GM19397 (cell line): ENCODE measurements at regions not wholly inside any gene's neighbourhood (a gene's known extent, or its start where the extent isn't known, plus 50 kb on each side); places are given as distances from the start of the nearest gene placed in this dataset.
"Not testable (repeated sequence)": the region's sequence is repeated elsewhere in the genome, so short reads cannot be mapped to it uniquely, and the experiment has no call there.

Experiments used
- ATAC-seq: cut with Tn5 transposase; IDR thresholded peaks from one replicate; pipeline ENCODE4 v1.9.1; 2021; ENCODE audit warnings: mild to moderate bottlenecking, moderate library complexity; ENCODE audit not compliant: unreplicated experiment

DNA sequence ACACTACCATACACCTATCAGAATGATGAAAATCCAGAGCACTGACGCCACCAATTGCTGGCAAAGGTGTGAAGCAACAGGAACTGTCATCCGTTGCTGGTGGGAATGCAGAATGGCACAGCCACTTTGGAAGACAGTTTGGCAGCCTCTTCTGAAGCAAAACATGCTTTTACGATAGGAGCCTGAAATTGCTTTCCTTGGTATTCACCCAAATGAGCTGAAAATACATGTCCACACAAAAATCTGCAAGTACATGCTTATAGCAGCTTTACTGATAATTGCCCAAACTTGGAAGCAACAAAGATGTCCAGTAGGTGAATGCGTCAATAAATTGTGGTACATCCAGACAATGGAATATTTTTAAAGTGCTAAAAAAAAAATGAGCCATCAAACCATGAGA is 322.8 kb upstream of the FAT1 start:
- ATAC-seq: no peak

DNA sequence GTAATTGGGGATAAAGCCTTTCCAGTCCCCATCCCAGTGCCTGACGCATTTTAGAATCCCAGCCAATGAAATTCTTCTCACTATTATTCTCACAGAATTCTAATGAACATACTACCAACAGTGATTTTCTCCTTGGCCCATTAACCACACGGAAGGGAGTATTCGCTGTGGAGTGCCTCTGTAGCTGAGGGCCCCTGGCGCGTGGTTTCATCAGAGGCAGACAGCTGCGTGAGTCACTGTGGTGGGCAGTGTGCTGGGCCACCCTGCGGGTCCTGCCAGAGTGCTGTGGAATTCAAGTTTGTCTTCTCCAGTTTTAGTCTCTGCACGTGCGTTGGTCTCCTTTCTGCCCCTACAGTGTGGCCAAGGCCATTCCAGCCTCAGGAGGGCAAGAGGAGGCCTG is 335.4 kb upstream of the FAT1 start:
- no peak for ATAC-seq

DNA sequence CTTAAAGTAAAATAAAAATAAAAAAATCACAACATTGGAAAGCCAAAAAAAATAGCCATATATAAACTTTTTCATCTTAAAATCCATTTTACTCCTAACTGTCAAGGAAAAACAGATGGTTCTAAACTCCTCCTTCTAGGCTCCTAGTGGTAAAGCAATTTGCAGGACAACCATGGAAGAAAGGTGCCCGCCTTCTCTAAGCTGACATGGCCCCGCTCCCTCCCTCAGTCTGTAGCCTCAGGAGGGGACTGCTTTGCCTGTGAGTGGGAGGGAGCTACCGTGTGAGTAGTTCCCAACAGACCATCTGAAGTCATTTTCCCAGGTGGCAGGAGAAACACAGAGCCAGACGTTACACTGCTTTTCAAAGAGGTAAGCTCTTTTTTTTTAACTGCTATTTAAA is 336.2 kb upstream of the FAT1 start:
- ATAC-seq: no peak

- no peak for ATAC-seq
Observed at GRCh38 chr4:187060551-187060950, 336.9 kb upstream of the FAT1 start.

GRCh38 chr4:187063251-187063650 is 339.6 kb upstream of the FAT1 start:
- ATAC-seq: no peak

DNA sequence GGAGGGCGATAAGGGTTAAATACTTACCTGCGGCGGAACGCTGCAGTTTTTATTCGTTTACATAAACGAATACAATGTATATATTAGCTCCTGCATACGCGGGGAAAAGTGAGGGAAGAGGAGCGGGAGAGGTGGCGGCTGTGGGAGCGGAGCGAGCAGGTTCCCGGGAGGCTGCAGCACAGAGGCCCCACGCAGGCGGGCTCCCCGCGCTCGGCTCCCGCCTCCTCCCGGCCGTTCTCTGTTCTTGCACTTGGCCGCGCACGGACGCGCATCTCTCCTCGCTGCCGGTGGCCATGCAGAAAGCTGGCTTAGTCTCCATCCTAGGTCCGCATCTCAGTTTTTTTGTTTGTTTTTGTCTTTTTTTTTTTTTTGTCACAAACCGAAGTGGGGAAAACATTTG is 340.4 kb upstream of the FAT1 start:
- no peak for ATAC-seq

DNA sequence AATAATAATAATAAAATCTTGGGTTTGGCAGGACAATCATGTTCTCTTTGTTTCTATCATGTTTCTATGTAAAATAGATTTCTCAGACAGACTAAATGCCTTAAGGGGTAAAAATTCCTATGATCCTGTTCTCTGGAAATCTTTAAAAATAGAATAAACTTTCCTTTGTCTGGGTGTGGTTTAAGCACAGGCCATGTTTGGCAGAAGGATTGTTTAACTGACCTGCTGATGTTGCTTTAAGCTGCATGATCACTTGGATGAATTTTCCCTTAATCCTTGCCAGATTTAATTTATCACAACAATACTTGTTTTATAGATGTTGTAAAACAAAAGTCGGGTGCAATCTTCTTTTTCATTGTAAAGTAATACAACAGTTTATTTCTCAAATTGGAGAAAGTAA is 341.7 kb upstream of the FAT1 start:
- no peak for ATAC-seq

DNA sequence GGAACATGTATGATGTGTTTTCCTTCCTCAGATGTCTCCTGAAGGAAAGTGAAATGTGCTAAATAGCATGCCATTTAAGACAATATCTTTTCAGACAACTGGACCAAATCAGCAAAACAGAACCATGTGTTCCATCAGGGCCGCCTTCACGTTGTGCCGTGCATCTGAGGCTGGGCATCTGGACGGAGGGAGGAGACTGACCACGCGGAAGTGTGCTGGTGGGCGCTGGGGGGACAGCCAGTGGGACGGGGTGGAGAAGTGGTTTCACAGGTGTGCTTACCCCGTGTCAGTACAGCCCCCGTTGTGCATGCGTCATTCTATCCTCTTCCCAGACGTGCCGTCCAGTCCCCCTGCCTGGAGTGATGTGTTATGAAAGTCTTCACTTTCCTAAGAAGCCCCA is 342.1 kb upstream of the FAT1 start:
- no peak for ATAC-seq

- no peak for ATAC-seq
Observed at GRCh38 chr4:187069398-187069797, 345.7 kb upstream of the FAT1 start.

DNA sequence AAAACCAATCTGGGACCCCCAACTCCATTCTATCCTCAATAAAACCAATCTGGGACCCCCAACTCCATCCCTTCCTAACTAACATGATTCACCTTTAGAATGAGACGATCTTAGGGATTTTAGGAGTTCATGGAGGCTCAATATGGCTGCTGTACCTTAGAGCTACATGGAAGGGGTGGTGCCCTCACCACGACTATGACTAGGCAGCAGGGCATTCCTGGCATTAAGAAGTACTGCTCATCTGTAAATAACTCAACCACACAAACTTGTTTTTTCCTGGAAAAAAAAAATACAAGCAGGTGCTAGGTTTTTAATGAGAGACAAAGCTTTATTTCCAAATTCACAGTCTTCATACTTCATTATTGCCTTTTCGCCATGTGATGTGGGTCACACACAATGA is 346.5 kb upstream of the FAT1 start:
- no peak for ATAC-seq

DNA sequence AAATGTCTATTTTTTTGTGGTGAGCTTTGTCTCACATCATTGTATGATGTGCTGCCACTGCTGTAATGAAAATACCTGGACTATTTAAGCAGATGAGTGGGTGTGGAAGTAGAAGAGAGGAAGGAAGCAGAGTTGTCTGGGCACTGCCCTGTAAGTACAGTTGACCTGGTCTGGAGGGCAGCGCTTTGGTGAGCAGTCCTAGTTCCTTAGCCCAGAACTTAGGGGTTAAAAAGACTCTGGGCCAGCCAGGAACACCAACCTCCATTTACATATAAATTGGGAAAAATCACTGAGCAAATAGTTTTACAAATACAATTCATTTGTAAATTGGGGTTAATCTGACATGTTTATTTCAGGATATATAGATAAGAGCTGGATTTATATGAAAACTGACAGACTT is 347.1 kb upstream of the FAT1 start:
- no peak for ATAC-seq

DNA sequence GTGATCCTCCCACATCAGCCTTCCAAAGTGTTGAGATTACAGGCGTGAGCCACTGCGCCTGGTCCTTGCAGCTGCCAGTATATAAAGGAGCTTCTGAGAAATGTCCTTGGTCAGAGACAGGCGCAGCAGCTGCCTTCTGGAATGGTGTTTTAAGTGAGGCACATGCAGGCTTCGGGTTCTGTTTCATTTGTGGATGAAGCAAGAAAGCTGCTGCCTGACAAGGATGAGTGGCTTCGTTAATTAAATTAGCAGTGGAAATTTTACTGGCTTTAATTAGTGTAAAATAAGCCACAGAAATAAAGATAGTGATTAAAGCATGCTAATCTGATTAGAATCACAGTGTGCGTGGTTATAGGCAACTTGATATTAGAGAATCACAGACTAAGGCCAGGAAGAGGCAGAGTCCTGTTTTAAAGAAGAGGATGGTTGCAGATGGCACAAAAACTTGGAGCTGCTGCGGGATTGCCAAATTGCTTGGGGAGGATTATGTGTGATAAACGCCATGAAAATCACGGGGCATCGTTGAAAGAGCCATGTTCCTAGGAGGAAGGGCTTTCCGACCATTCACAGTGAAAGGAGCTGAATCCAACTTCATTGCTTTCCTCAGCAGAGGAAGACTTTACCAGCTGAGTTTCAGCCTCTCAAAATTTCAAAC is 348.4 kb upstream of the FAT1 start:
- no peak for ATAC-seq

DNA sequence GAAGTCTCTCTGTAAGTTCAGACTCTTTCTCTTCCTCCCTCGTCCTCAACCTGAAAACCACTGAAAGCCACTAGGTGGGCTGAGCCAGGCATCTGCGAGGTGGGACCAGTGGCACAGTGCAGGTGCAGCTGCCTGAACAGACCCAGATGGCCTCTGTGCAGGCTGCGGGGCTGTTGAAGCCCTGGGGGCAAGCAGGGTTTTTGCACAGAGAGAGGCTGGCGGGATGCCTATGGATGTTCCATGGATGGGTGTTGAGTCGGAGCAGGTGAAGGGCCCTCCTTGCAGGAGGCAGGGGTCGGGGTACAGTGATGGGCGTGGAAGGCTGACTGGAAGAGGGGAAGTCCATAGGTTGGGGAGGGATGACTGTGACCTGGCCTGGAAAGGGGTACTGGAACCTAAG is 350.2 kb upstream of the FAT1 start:
- no peak for ATAC-seq

GRCh38 chr4:187075514-187075913 is 351.9 kb upstream of the FAT1 start:
- no peak for ATAC-seq

GRCh38 chr4:187077744-187078401 is 354.2 kb upstream of the FAT1 start:
- ATAC-seq: no peak

DNA sequence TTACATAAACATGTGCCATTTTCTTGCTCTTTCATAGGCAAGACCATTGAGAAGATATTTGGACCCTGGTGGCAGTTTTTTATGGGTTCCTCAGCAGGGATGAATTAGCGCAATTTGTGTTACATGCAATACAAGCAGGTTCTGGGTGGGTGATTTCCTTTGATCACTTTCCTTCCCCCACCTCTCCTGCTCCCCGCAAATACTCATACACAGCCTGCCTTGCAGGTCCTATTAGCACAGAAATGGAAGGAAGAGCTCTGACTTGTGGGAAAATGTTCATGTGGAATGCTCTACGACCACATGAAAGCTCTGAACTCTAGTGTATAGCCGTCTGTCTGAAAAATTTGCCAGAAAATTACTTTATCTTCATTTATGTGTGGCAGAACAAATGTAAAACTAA is 361.0 kb upstream of the FAT1 start:
- no peak for ATAC-seq

DNA sequence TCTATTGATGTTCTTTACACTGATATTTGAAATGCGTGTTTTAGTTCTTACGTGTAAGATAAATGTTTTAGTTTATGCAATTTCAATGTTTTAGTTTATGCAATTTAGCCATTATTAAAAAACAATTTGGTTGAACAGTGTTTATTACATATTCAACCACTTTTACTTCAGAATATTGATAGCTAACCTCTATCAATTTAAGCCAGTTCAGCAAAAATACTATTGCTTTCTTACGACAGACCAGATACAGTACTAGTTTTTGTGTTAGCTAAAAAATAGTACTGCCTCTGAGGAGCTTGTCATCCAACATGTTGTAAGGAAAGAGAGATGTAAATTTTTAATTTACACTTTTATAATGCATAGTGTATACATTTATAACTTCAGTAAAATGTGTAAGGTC is 361.7 kb upstream of the FAT1 start:
- no peak for ATAC-seq

DNA sequence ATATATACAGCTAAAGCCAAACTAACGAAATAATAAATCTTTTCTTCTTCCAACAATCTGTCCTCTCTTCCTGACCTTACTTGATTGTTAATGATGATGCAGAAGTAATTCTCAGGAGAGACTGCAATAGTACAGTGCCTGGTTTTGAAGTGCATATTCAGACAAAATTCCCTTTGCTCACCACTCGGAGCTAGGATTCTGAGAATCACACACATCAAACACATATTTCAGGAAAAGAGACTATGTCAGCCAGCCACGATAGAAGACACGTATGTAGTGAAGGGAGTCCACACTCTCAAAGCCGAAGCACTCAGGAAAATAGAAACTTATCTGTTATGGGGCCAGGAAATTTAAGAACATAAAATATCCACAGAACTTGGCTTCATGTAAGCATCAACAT is 362.5 kb upstream of the FAT1 start:
- no peak for ATAC-seq

- ATAC-seq: no peak
Observed at GRCh38 chr4:187088070-187088799, 364.6 kb upstream of the FAT1 start.

DNA sequence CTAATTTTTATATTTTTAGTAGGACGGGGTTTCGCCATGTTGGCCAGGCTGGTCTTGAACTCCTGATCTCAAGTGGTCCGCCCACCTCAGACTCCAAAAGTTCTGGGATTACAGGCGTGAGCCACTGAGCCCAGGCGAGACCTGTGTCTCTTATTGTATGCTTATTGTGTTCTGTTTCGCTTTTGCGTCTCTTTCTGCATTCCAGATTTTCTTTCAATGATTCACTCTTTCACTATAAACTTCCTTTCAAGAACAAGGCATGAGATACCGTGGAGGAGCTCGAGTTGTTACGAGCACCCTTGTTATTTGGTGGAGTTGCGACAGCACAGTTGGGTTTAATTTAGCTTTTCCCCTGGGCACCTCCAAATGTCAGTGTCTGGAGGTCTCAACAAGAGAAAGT is 366.7 kb upstream of the FAT1 start:
- ATAC-seq: no peak

DNA sequence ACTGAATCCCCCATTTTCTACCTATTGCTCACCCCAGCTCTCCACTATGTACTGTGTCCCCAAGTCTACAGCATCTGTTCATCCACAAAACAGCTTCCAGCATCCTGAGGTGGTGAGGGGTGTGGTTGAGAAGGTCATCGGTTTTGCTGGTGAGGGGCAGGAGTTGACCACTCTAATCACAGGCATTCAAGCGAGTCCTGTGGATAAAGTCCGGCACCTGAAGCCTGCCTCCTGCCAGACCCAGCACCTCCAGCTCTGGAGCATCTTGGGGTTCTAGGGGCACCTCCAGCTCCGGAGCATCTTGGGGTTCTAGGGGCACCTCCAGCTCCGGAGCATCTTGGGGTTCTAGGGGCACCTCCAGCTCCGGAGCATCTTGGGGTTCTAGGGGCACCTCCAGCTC is 367.2 kb upstream of the FAT1 start:
- ATAC-seq: not testable (repeated sequence)

GRCh38 chr4:187094144-187094543 is 370.5 kb upstream of the FAT1 start:
- no peak for ATAC-seq
